ENCODE measurements at regions not wholly inside any gene's neighbourhood (a gene's known extent, or its start where the extent isn't known, plus 50 kb on each side); places are given as distances from the start of the nearest gene placed in this dataset.

DNA sequence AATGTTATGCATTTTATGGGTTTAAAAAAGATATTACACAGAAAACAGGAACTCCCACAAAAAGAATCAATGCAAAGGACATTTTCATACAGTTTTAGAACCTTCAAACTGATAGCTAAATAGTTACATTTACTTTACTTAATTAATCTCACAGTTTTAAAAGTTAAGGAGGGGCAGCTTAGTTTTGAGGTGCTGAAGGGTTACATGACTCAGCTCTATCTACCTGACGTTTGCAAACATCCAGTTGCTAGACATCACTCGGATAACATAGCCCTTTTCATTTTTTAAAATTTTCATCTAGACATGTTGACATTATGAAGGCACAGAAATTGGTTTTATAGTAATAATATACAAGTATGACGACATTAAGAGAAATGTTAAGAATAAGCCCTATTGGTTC, 53.7 kb upstream of the HSD17B12 start:
- DNase-seq (ENCODE audit: low spot score) = no peak

Measured in kidney capillary endothelial cell (primary cell).